NCI-H510A (cell line): ENCODE measurements at regions not wholly inside any gene's neighbourhood (a gene's known extent, or its start where the extent isn't known, plus 50 kb on each side); places are given as distances from the start of the nearest gene placed in this dataset.

Source experiments
- DNase-seq: peaks from one replicate; lab custom pipeline; 2025; lab: John Stamatoyannopoulos, UW

GRCh38 chr1:218991089-218991488, 182.6 kb upstream of the LYPLAL1 start:
- DNase-seq: no peak

- DNase-seq: no peak
Observed at GRCh38 chr1:218994615-218995014, 179.1 kb upstream of the LYPLAL1 start.

GRCh38 chr1:218995091-218995665, 178.5 kb upstream of the LYPLAL1 start:
- DNase-seq: no peak

GRCh38 chr1:218996362-218996761, 177.3 kb upstream of the LYPLAL1 start:
- no peak for DNase-seq

GRCh38 chr1:219000005-219000404, 173.7 kb upstream of the LYPLAL1 start:
- no peak for DNase-seq

GRCh38 chr1:219000631-219001030, 173.0 kb upstream of the LYPLAL1 start:
- no peak for DNase-seq

- DNase-seq: no peak
Observed at GRCh38 chr1:219010720-219011119, 163.0 kb upstream of the LYPLAL1 start.

DNA sequence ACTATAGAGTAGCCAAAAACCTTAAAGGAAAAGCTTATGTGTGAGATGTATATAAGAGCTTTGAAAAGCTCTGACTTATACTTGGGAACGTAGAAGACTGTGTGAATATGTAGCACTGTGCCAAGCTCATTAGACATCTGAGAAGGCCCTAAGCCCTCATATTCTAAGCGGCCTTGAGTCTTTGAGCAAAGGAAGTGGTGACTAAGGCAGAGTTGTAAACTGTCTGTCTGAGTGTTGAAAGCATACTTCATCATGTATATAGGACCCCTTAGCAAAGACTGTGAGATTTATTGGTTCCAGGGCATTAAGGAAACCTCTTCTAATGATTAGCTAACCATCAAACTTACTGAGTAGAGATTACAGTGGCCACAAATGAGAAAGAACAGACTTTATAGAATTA, 153.3 kb upstream of the LYPLAL1 start:
- no peak for DNase-seq

- no peak for DNase-seq
Observed at GRCh38 chr1:219020846-219021245, 152.8 kb upstream of the LYPLAL1 start.

DNA sequence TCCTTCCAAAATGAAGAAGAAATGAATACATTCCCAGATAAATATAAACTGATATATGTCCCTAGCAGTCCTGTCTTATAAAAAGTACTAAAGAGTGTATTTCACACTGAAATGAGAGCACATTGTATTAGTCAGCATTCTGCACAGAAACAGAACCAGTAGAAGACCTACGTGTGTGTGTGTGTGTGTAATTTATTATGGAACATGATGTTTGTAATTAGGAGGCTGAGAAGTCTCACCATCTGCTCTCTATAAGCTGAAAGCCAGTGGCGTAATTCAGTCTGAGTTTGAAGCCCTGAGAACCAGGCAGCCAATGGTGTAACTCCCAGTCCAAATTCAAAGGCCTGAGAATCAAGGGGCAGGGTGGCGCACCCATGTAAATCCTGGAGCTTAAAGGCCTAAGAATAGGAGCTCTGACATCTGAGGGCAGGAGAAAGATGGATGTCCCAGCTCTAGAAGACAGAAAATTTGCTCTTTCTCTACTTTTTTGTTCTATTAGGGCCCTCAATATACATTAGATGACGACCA, 146.5 kb upstream of the LYPLAL1 start:
- DNase-seq: no peak

DNA sequence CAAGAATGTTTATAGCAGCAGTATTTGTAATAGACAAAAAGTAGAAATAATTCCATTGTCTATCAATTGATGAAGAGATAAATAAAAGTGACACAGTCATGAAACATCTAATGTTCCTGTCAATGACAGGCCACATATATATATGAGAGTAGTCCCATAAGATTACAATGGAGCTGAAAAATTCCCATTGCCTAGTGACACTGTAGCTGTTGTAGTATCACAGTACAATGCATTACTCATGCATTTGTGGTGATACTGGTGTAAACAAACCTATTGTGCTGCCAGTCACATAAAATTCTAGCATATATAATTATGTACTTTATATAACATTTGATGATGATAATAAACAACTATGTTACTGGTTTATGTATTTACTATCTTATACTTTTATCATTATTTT, 141.9 kb upstream of the LYPLAL1 start:
- no peak for DNase-seq

- no peak for DNase-seq
Observed at GRCh38 chr1:219038398-219038797, 135.3 kb upstream of the LYPLAL1 start.

- DNase-seq: no peak
Observed at GRCh38 chr1:219039017-219039681, 134.5 kb upstream of the LYPLAL1 start.

DNA sequence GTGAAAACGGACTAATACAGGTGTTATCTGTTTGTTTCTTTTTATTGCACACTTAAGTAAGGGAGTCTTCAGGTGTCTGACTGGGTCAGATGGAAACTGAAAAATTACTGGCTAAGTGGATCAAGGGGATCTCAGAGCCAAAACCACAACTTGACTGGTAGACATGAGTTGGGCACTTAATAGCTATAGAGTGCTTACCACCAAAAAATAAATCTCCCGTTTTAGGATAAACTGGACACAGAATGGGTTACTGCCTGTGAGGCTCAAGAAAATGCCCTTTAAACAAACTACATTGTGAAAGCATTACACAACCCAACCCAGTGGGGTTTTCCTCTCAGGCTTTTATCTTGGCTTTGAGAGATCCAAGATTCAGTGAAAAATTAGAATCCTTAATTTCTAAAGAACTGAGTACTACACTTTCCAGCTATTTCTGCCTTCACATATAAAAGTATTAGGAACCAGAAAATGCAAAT, 134.0 kb upstream of the LYPLAL1 start:
- DNase-seq: no peak

DNA sequence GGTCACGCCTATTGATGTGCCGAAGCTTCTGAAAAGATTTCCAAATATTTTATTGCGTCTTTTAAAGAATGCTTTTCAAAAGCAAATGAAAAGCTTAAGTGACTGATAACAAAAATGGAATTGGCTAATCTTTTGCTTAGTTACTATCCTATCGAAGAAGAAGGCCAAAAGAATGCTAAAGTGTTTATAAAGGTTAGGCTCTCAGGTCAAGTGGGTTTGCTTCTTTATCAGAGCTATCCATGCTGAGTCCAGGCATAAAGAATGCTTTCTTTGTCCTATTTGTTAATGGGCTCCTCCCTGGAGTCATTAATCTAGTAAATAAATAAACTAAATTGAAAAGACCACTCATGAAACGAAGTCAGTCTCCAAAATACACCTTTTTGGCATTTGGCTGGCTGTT, 133.4 kb upstream of the LYPLAL1 start:
- DNase-seq: no peak

GRCh38 chr1:219041141-219041540, 132.5 kb upstream of the LYPLAL1 start:
- DNase-seq: no peak

- DNase-seq: no peak
Observed at GRCh38 chr1:219041818-219042217, 131.9 kb upstream of the LYPLAL1 start.

GRCh38 chr1:219042769-219043168, 130.9 kb upstream of the LYPLAL1 start:
- no peak for DNase-seq

DNA sequence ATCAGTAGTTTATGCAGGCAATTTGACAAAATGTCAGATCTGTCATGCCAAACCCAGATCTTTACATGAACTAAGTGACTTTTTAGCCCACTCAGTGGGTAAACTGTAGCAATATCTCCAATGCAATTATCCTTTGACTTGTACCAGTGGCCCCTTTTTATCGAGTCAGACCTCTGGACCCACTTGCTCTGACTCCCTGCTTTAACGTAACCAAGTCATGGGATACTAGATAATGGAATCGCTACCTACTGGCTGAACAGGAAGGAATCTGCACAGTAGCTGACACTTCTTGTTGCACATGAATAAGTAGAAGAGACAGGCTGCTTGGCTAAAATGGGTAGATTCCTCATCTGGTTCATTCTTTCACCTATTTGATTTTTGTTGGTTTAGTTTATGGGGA, 128.4 kb upstream of the LYPLAL1 start:
- DNase-seq: no peak

DNA sequence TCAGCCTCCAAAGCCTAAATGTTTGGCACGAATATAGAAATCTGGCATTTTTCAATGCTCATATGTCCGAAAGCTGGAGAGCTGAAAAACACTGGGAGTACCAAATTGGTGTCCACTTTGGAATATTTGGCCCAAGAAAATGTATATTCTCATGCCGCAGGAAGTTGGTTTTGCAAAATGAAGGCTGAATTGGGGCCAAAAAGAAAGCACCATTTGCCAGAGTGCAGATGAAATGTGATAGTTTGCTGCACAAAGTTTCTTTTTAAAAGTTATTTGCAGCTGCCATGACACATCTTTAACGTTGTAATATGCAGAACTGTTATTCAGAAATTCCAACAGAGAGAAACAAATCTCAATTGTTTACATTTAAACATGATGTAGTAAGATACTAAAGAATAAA, 124.2 kb upstream of the LYPLAL1 start:
- no peak for DNase-seq

DNA sequence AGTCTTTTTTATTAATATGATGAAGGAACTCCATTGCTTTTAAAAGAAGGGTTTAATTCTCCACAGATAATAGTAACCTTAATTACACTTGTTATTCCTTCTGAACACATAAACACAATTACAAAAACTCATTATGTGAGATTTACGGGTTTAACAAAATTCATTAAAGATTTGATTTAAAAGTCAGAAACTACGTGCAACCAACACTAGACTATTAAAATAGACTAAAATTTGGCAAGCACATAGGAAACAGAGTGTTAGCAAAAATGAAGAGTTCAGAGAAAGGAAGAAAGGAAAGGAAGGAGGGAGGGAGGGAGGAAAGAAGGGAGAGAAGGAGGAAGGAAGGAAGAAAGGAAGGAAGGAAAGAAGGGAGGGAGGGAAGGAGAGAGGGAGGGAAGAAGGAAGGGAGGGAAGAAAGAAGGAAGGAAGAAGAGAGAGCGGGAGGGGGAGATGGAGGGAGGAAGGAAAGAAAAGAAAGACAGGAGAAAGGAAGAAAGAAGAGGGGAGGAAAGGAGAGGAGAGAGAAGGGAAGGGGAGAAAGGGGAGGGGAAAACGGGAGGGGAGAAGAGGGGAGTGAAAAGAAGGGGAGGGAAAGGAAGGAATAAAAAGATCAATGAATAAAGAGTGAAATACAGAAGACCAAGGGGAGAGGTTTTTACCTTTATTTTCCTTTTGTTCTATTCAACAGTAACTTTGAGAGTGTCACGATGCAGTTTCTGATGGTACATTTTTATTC, 123.4 kb upstream of the LYPLAL1 start:
- DNase-seq: no peak

DNA sequence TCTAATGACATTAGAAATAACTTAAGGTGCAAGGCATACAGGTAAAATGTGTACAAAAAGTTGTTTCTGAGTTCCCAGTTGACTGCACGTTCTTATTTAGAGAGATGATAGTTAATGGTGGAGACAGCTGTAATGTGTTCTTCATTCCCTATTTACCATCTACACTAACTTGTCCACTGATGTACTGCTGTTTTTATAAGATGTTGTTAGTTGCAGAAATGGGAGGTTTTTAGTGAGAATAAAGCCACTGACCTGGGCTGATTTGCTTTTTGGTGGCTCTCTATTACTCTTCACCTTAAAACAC, 122.9 kb upstream of the LYPLAL1 start:
- DNase-seq: no peak

- no peak for DNase-seq
Observed at GRCh38 chr1:219051547-219051946, 122.1 kb upstream of the LYPLAL1 start.
